WERI-Rb-1 (cell line): ENCODE measurements at regions not wholly inside any gene's neighbourhood (a gene's known extent, or its start where the extent isn't known, plus 50 kb on each side); places are given as distances from the start of the nearest gene placed in this dataset.
"Not testable (repeated sequence)": the region's sequence is repeated elsewhere in the genome, so short reads cannot be mapped to it uniquely, and the experiment has no call there.

Experiments used
- DNase-seq: peaks from one replicate; pipeline ENCODE4 v3.0.0-alpha.2; 2020
- H3K27ac ChIP-seq: fragments of 250-450 bp; sonication (Bioruptor Pico); 2 replicates; pipeline ENCODE4 v1.5.1; 2020; ENCODE audit warnings: mild to moderate bottlenecking, moderate library complexity
- H3K27me3 ChIP-seq: fragments of 250-450 bp; sonication (Bioruptor Pico); 2 replicates; pipeline ENCODE4 v1.5.1; 2021; ENCODE audit warnings: mild to moderate bottlenecking, low read depth, moderate library complexity; ENCODE audit not compliant: insufficient read depth, severe bottlenecking
- H3K36me3 ChIP-seq: fragments of 250-450 bp; sonication (Bioruptor Pico); 2 replicates; pipeline ENCODE4 v1.5.1; 2020; ENCODE audit warnings: mild to moderate bottlenecking, moderate library complexity
- H3K4me3 ChIP-seq: 2 replicates; pipeline ENCODE4 v1.5.1; 2011; ENCODE audit warnings: low read depth, mild to moderate bottlenecking, control low read depth, low read length
- H3K9me3 ChIP-seq: fragments of 250-450 bp; sonication (Bioruptor Pico); 2 replicates; pipeline ENCODE4 v1.5.1; 2021; ENCODE audit warnings: mild to moderate bottlenecking, moderate library complexity; ENCODE audit not compliant: severe bottlenecking
- CTCF ChIP-seq: IDR thresholded peaks from 2 replicates; pipeline ENCODE4 v1.5.1; 2011; ENCODE audit warnings: low read depth, mild to moderate bottlenecking, control low read depth, inconsistent platforms, low read length

GRCh38 chr11:89608234-89608966 lies 101.7 kb upstream of the TRIM77 start:
- Histone ChIP-seq H3K27ac (no peak overlapping the region), H3K9me3 (no peaks in the 10 kb centered on the region), H3K27me3 (no peaks in the 10 kb centered on the region), H3K4me3 (no peak overlapping the region), H3K36me3 (no peaks in the 10 kb centered on the region)
- TF ChIP-seq CTCF = no peak
- no peak for DNase-seq

- DNase-seq = no peak
- Histone ChIP-seq H3K9me3 (no peaks in the 10 kb centered on the region), H3K36me3 (no peaks in the 10 kb centered on the region), H3K4me3 (no peak overlapping the region), H3K27ac (no peak overlapping the region), H3K27me3 (no peaks in the 10 kb centered on the region)
- no peak for TF ChIP-seq CTCF
These were observed 98.0 kb upstream of the TRIM77 start for GRCh38 chr11:89612096-89612495.

GRCh38 chr11:89613911-89614310 lies 96.2 kb upstream of the TRIM77 start:
- Histone ChIP-seq H3K4me3 (no peak overlapping the region), H3K9me3 (no peaks in the 10 kb centered on the region), H3K27me3 (no peaks in the 10 kb centered on the region), H3K27ac (no peak overlapping the region), H3K36me3 (no peaks in the 10 kb centered on the region)
- DNase-seq = no peak
- TF ChIP-seq CTCF = no peak

GRCh38 chr11:89614428-89614827 lies 95.7 kb upstream of the TRIM77 start:
- not testable (repeated sequence) for DNase-seq, H3K9me3 ChIP-seq, H3K27ac ChIP-seq, H3K27me3 ChIP-seq, H3K36me3 ChIP-seq, H3K4me3 ChIP-seq

- not testable (repeated sequence) for H3K4me3 ChIP-seq, H3K27ac ChIP-seq, DNase-seq, H3K36me3 ChIP-seq, H3K9me3 ChIP-seq, H3K27me3 ChIP-seq
These were observed 94.5 kb upstream of the TRIM77 start for GRCh38 chr11:89615642-89616041.

- H3K36me3 ChIP-seq, H3K9me3 ChIP-seq, DNase-seq, H3K4me3 ChIP-seq, H3K27ac ChIP-seq, H3K27me3 ChIP-seq: not testable (repeated sequence)
These were observed 93.9 kb upstream of the TRIM77 start for GRCh38 chr11:89616161-89616560.

GRCh38 chr11:89616999-89617602 lies 93.0 kb upstream of the TRIM77 start:
- not testable (repeated sequence) for DNase-seq, H3K36me3 ChIP-seq, H3K27ac ChIP-seq

GRCh38 chr11:89620721-89621120 lies 89.4 kb upstream of the TRIM77 start:
- not testable (repeated sequence) for H3K27ac ChIP-seq, H3K4me3 ChIP-seq, DNase-seq, H3K27me3 ChIP-seq, H3K36me3 ChIP-seq, H3K9me3 ChIP-seq

More at GRCh38 chr11:89616999-89617602, 93.0 kb upstream of the TRIM77 start:
- H3K27me3 ChIP-seq, H3K9me3 ChIP-seq, H3K4me3 ChIP-seq: not testable (repeated sequence)
